Neuronal stem cell (in vitro differentiated cells): ENCODE measurements at regions not wholly inside any gene's neighbourhood (a gene's known extent, or its start where the extent isn't known, plus 50 kb on each side); places are given as distances from the start of the nearest gene placed in this dataset.

Source experiments
- DNase-seq: peaks from one replicate; pipeline ENCODE4 v3.0.0-alpha.2; 2013; ENCODE audit warnings: low spot score
- H2AFZ ChIP-seq: one replicate; pipeline ENCODE4 v1.6.1; 2013; ENCODE audit warnings: mild to moderate bottlenecking, low read length, inconsistent platforms
- H2AK5ac ChIP-seq: 2 replicates; pipeline ENCODE4 v1.6.1; 2013; ENCODE audit warnings: low read depth, mild to moderate bottlenecking, inconsistent platforms, low read length, moderate library complexity, mixed read lengths
- H2BK120ac ChIP-seq: 2 replicates; pipeline ENCODE4 v1.6.1; 2013; ENCODE audit warnings: low read depth, mild to moderate bottlenecking, inconsistent platforms, low read length, moderate library complexity, mixed read lengths
- H2BK12ac ChIP-seq: one replicate; pipeline ENCODE4 v1.6.1; 2013; ENCODE audit warnings: low read length, inconsistent platforms
- H2BK15ac ChIP-seq: 2 replicates; pipeline ENCODE4 v1.6.1; 2013; ENCODE audit warnings: mild to moderate bottlenecking, low read length, inconsistent platforms, mixed read lengths
- H2BK5ac ChIP-seq: one replicate; pipeline ENCODE4 v1.6.1; 2013; ENCODE audit warnings: inconsistent platforms, mild to moderate bottlenecking, low read length, moderate library complexity
- H3K14ac ChIP-seq: one replicate; pipeline ENCODE4 v1.6.1; 2013; ENCODE audit warnings: low read length, inconsistent platforms
- H3K18ac ChIP-seq: 2 replicates; pipeline ENCODE4 v1.6.1; 2013; ENCODE audit warnings: low read length, inconsistent platforms
- H3K23ac ChIP-seq: 2 replicates; pipeline ENCODE4 v1.6.1; 2013; ENCODE audit warnings: low read depth, mild to moderate bottlenecking, mixed read lengths, low read length, inconsistent platforms; ENCODE audit not compliant: poor library complexity
- H3K27ac ChIP-seq: replicated peaks from 3 replicates; pipeline ENCODE4 v1.5.1; 2013; ENCODE audit warnings: low read length, inconsistent platforms
- H3K27me3 ChIP-seq, 3 experiments: 2 replicates each; pipeline ENCODE4 v1.6.1; 2013; ENCODE audit warnings: low read length in 3 of 3, mild to moderate bottlenecking in 2 of 3, inconsistent platforms in 1 of 3, low read depth in 1 of 3, mixed read lengths in 1 of 3, moderate library complexity in 1 of 3; ENCODE audit not compliant: control insufficient read depth in 3 of 3, insufficient read depth in 3 of 3
- H3K36me3 ChIP-seq, 2 donors: replicated peaks in 1 of 2; 2 replicates each; pipeline ENCODE4 v1.6.1; 2013; ENCODE audit warnings: low read length in 2 of 2; ENCODE audit not compliant: control insufficient read depth in 2 of 2, insufficient read depth in 2 of 2
- H3K4ac ChIP-seq: 2 replicates; pipeline ENCODE4 v1.6.1; 2013; ENCODE audit warnings: inconsistent platforms, mild to moderate bottlenecking, low read length, moderate library complexity
- H3K4me1 ChIP-seq, 2 donors: 1 replicate in 1 of 2; 2 replicates in 1 of 2; pipeline ENCODE4 v1.6.1; 2013; ENCODE audit warnings: low read length in 2 of 2, low read depth in 1 of 2; ENCODE audit not compliant: control insufficient read depth in 2 of 2, insufficient read depth in 1 of 2
- H3K4me2 ChIP-seq: one replicate; pipeline ENCODE4 v1.6.1; 2013; ENCODE audit warnings: mild to moderate bottlenecking, low read length, inconsistent platforms; ENCODE audit not compliant: insufficient read depth, poor library complexity, severe bottlenecking
- H3K4me3 ChIP-seq, 2 donors: 2 replicates each; pipeline ENCODE4 v1.5.1; 2013; ENCODE audit warnings: low read length in 2 of 2, mild to moderate bottlenecking in 2 of 2, inconsistent platforms in 1 of 2, moderate library complexity in 1 of 2
- H3K79me1 ChIP-seq: one replicate; pipeline ENCODE4 v1.6.1; 2013; ENCODE audit warnings: low read depth, mild to moderate bottlenecking, inconsistent platforms, low read length, moderate library complexity
- H3K9ac ChIP-seq: one replicate; pipeline ENCODE4 v1.6.1; 2013; ENCODE audit warnings: mild to moderate bottlenecking, low read depth, low read length, inconsistent platforms; ENCODE audit not compliant: poor library complexity
- H3K9me3 ChIP-seq, 2 donors: replicated peaks in 1 of 2; 2 replicates each; pipeline versions ENCODE3 to v1.6.1; 2013; ENCODE audit warnings: low read length in 2 of 2, mild to moderate bottlenecking in 2 of 2, inconsistent platforms in 1 of 2, low read depth in 1 of 2, mixed read lengths in 1 of 2, moderate library complexity in 1 of 2; ENCODE audit not compliant: control insufficient read depth in 2 of 2, insufficient read depth in 1 of 2
- H4K8ac ChIP-seq: one replicate; pipeline ENCODE4 v1.6.1; 2013; ENCODE audit warnings: low read depth, mild to moderate bottlenecking, inconsistent platforms, low read length, moderate library complexity
- H4K91ac ChIP-seq: one replicate; pipeline ENCODE4 v1.6.1; 2013; ENCODE audit warnings: low read length, low read depth, mild to moderate bottlenecking, inconsistent platforms; ENCODE audit not compliant: poor library complexity
- WGBS, 2 donors: extraction: QIAGEN DNeasy Blood & Tissue Kit; methylation state at CpG; one replicate each; pipeline ENCODE4 v1.1.7; 2013; ENCODE audit warnings: missing lambda C conversion rate in 2 of 2, mixed read lengths in 1 of 2; ENCODE audit not compliant: insufficient read length in 2 of 2, insufficient replicate concordance in 1 of 2; ENCODE audit errors: extremely low coverage in 2 of 2; 5-methylcytosine and 5-hydroxymethylcytosine counted together

DNA sequence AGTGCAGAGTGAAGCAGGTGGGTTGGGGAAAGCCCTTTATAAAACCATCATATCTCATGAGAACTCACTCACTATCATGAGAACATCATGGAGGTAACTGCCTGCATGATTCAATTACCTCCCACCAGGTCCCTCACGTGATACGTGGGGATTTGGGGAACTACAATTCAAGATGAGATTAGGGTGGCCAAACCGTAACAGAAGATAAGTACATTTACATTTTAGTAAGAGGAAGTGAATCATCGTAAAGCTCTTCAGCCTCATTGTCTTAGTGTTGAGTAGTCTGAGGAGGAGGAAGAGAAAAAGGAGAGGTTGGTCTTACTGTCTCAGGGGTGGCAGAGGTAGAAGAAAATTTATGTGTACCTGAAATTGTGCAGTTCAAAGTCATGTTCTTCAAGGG, 1053.4 kb upstream of the ADGRL4 start:
- H3K14ac ChIP-seq = no peak overlapping the region
- no peak overlapping the region for H2BK15ac ChIP-seq
- no peaks in the 10 kb centered on the region for H3K9me3 ChIP-seq
- H2BK120ac ChIP-seq = no peak overlapping the region
- H3K27ac ChIP-seq = no peak overlapping the region
- DNase-seq = no peak
- no peaks in the 10 kb centered on the region for H3K4me1 ChIP-seq
- no peak overlapping the region for H2AFZ ChIP-seq
- no peak overlapping the region for H3K4me3 ChIP-seq
- no peak overlapping the region for H3K9ac ChIP-seq
- no peaks in the 10 kb centered on the region for H3K79me1 ChIP-seq
- H3K23ac ChIP-seq = no peak overlapping the region
- no peak overlapping the region for H3K4me2 ChIP-seq
- no peak overlapping the region for H2AK5ac ChIP-seq
- H3K18ac ChIP-seq = no peak overlapping the region
- no peak overlapping the region for H2BK12ac ChIP-seq
- no peak overlapping the region for H3K4ac ChIP-seq
- no peaks in the 10 kb centered on the region for H3K36me3 ChIP-seq
- no peak overlapping the region for H4K91ac ChIP-seq
- H4K8ac ChIP-seq = no peak overlapping the region
- no peak overlapping the region for H2BK5ac ChIP-seq
- no peaks in the 10 kb centered on the region for H3K27me3 ChIP-seq
- no CpG with 5 or more reads among the region's 4 CpGs for WGBS, 2 donors

DNA sequence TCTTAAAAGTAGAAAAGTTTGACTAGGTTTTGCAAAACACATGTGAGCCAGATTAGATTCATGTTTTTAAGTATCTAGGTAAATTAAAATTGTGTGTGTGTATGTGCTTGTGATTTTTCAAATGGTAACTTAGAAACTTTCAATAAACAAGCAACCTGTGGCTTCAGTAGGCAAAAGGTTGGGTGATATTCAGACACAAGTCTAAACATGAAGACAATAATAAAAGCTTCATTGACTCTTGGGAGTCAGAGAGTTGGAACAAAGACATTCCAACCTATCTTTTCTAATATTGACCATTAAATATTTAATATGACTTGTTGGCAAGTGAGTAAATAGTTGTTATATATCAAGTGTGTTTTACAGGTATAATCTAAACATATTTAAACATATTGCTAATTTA, 1049.6 kb upstream of the ADGRL4 start:
- no peak overlapping the region for H3K27ac ChIP-seq
- H2AK5ac ChIP-seq = no peak overlapping the region
- H4K91ac ChIP-seq = no peak overlapping the region
- peaks cover 0 to 4% of the 10 kb centered on the region in 2 donors for H3K9me3 ChIP-seq
- no peaks in the 10 kb centered on the region for H3K4me1 ChIP-seq
- H2BK120ac ChIP-seq = no peak overlapping the region
- no peak overlapping the region for H2BK12ac ChIP-seq
- DNase-seq = no peak
- no peak overlapping the region for H4K8ac ChIP-seq
- no peaks in the 10 kb centered on the region for H3K27me3 ChIP-seq
- no peak overlapping the region for H3K9ac ChIP-seq
- no peak overlapping the region for H3K4me2 ChIP-seq
- no peaks in the 10 kb centered on the region for H3K36me3 ChIP-seq
- no peak overlapping the region for H3K14ac ChIP-seq
- H2AFZ ChIP-seq = no peak overlapping the region
- no peak overlapping the region for H3K4ac ChIP-seq
- H3K18ac ChIP-seq = no peak overlapping the region
- no peaks in the 10 kb centered on the region for H3K79me1 ChIP-seq
- no peak overlapping the region for H3K4me3 ChIP-seq
- H2BK5ac ChIP-seq = no peak overlapping the region
- no peak overlapping the region for H3K23ac ChIP-seq
- H2BK15ac ChIP-seq = no peak overlapping the region

DNA sequence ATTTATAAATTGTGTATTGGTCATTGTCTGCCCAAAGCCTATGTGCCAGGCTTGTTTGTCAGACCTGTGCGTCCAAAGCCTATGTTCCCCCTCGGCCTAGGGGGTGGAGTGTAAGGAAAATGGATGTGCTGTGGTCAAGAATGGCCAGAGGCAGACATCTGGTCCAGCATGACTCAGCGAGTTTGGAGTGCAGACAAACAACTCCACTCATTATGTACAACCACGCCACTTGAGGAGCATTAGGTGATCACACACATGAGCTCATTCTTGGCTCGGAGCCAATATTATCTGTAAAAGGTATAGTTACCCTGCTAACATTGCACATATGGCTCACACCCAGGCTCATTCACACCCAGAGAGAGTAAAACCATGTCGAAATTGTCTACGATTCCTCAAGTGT, 1047.6 kb upstream of the ADGRL4 start:
- no peak for DNase-seq
- no peak overlapping the region for H3K4ac ChIP-seq
- H2BK120ac ChIP-seq = no peak overlapping the region
- H2BK12ac ChIP-seq = no peak overlapping the region
- H4K91ac ChIP-seq = no peak overlapping the region
- H3K36me3 ChIP-seq = no peaks in the 10 kb centered on the region
- no peaks in the 10 kb centered on the region for H3K4me1 ChIP-seq
- WGBS, 2 donors = no CpG with 5 or more reads among the region's 7 CpGs
- H3K27me3 ChIP-seq = no peaks in the 10 kb centered on the region
- no peak overlapping the region for H3K14ac ChIP-seq
- no peaks in the 10 kb centered on the region for H3K79me1 ChIP-seq
- no peak overlapping the region for H2BK15ac ChIP-seq
- no peak overlapping the region for H3K18ac ChIP-seq
- no peak overlapping the region for H3K4me2 ChIP-seq
- peaks cover 0 to 4% of the 10 kb centered on the region in 2 donors for H3K9me3 ChIP-seq
- H2AFZ ChIP-seq = no peak overlapping the region
- no peak overlapping the region for H3K27ac ChIP-seq
- no peak overlapping the region for H3K23ac ChIP-seq
- no peak overlapping the region for H2AK5ac ChIP-seq
- H3K9ac ChIP-seq = no peak overlapping the region
- H2BK5ac ChIP-seq = no peak overlapping the region
- H4K8ac ChIP-seq = no peak overlapping the region
- H3K4me3 ChIP-seq = no peak overlapping the region

DNA sequence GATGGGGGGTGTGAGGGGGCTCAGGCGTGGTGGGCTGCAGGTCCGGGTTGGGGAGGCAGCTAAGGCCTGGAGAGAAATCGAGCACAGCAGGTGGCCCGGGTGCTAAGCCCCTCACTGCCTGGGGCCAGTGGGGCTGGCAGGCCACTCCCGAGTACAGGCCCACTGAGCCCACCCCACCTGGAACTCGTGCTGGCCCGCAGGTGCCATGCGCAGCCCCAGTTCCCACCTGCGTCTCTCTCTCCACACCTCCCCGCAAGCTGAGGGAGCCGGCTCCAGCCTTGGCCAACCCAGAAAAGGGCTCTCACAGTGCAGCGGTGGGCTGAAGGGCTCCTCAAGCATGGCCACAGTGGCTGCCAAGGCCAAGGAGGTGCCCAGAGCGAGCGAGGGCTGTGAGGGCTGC, 1047.1 kb upstream of the ADGRL4 start:
- H3K4me3 ChIP-seq = no peak overlapping the region
- H3K4ac ChIP-seq = no peak overlapping the region
- no peaks in the 10 kb centered on the region for H3K36me3 ChIP-seq
- no peak overlapping the region for H2BK5ac ChIP-seq
- no peak overlapping the region for H2BK120ac ChIP-seq
- H3K18ac ChIP-seq = peak overlapping the region; percentile 71
- no peaks in the 10 kb centered on the region for H3K79me1 ChIP-seq
- no peak overlapping the region for H3K4me2 ChIP-seq
- H3K14ac ChIP-seq = no peak overlapping the region
- no peak for DNase-seq
- no peak overlapping the region for H3K27ac ChIP-seq
- no peak overlapping the region for H4K8ac ChIP-seq
- H2BK12ac ChIP-seq = no peak overlapping the region
- no peak overlapping the region for H3K9ac ChIP-seq
- no peak overlapping the region for H2AFZ ChIP-seq
- H2AK5ac ChIP-seq = no peak overlapping the region
- peaks cover 0 to 4% of the 10 kb centered on the region in 2 donors for H3K9me3 ChIP-seq
- no peak overlapping the region for H3K23ac ChIP-seq
- no peaks in the 10 kb centered on the region for H3K27me3 ChIP-seq
- H4K91ac ChIP-seq = no peak overlapping the region
- H2BK15ac ChIP-seq = no peak overlapping the region
- H3K4me1 ChIP-seq = no peaks in the 10 kb centered on the region
- WGBS, 2 donors = no CpG with 5 or more reads among the region's 14 CpGs
